ENCODE measurements at regions not wholly inside any gene's neighbourhood (a gene's known extent, or its start where the extent isn't known, plus 50 kb on each side); places are given as distances from the start of the nearest gene placed in this dataset.

- peaks cover 23% of the 10 kb centered on the region for H3K4me1 ChIP-seq (ENCODE audit: low read depth)
- no peak overlapping the region for H3K27ac ChIP-seq
- TF ChIP-seq CTCF (IDR thresholded peaks at IDR 0.05; ENCODE audit: low read depth, low read length) = no peak
- H3K9me3 ChIP-seq (ENCODE audit: low read depth) = no peaks in the 10 kb centered on the region
- no peaks in the 10 kb centered on the region for H3K36me3 ChIP-seq
- H3K27me3 ChIP-seq = no peaks in the 10 kb centered on the region
- no peak overlapping the region for H3K4me3 ChIP-seq
- DNase-seq (ENCODE audit: low read depth in 1 of 2, low spot score in 1 of 2) = no peak
Measured at GRCh38 chr16:85344502-85345128, 232.3 kb upstream of the CIBAR2 start.

- no peak for TF ChIP-seq CTCF (IDR thresholded peaks at IDR 0.05; ENCODE audit: low read depth, low read length)
- H3K9me3 ChIP-seq (ENCODE audit: low read depth) = no peaks in the 10 kb centered on the region
- no peaks in the 10 kb centered on the region for H3K36me3 ChIP-seq
- H3K27ac ChIP-seq = no peak overlapping the region
- H3K4me1 ChIP-seq (ENCODE audit: low read depth) = peaks cover 23% of the 10 kb centered on the region
- no peaks in the 10 kb centered on the region for H3K27me3 ChIP-seq
- DNase-seq (ENCODE audit: low read depth in 1 of 2, low spot score in 1 of 2) = no peak
- no peak overlapping the region for H3K4me3 ChIP-seq
Measured at GRCh38 chr16:85345129-85345639, 232.9 kb upstream of the CIBAR2 start.

GRCh38 chr16:85346404-85347212 lies 234.3 kb upstream of the CIBAR2 start:
- TF ChIP-seq CTCF (IDR thresholded peaks at IDR 0.05; ENCODE audit: low read depth, low read length) = no peak
- Histone ChIP-seq H3K9me3 (ENCODE audit: low read depth) (no peaks in the 10 kb centered on the region), H3K36me3 (no peaks in the 10 kb centered on the region), H3K27ac (no peak overlapping the region), H3K27me3 (no peaks in the 10 kb centered on the region), H3K4me3 (no peak overlapping the region), H3K4me1 (ENCODE audit: low read depth) (peaks cover 21% of the 10 kb centered on the region)
- no peak for DNase-seq (ENCODE audit: low read depth in 1 of 2, low spot score in 1 of 2)

GRCh38 chr16:85347213-85347591 lies 234.9 kb upstream of the CIBAR2 start:
- DNase-seq (ENCODE audit: low read depth in 1 of 2, low spot score in 1 of 2) = peak; percentile 31 to 34
- Histone ChIP-seq H3K4me1 (ENCODE audit: low read depth) (peaks cover 15% of the 10 kb centered on the region), H3K27ac (no peak overlapping the region), H3K4me3 (no peak overlapping the region), H3K9me3 (ENCODE audit: low read depth) (no peaks in the 10 kb centered on the region), H3K27me3 (no peaks in the 10 kb centered on the region), H3K36me3 (no peaks in the 10 kb centered on the region)
- TF ChIP-seq CTCF (IDR thresholded peaks at IDR 0.05; ENCODE audit: low read depth, low read length) = peak; percentile 47

- Histone ChIP-seq H3K36me3 (no peaks in the 10 kb centered on the region), H3K9me3 (ENCODE audit: low read depth) (no peaks in the 10 kb centered on the region), H3K4me3 (no peak overlapping the region), H3K27ac (no peak overlapping the region), H3K4me1 (ENCODE audit: low read depth) (peaks cover 7% of the 10 kb centered on the region), H3K27me3 (no peaks in the 10 kb centered on the region)
- no peak for TF ChIP-seq CTCF (IDR thresholded peaks at IDR 0.05; ENCODE audit: low read depth, low read length)
- DNase-seq (ENCODE audit: low read depth in 1 of 2, low spot score in 1 of 2) = no peak
Measured at GRCh38 chr16:85348065-85348840, 236.0 kb upstream of the CIBAR2 start.
